GM12878 (cell line): ENCODE measurements at regions not wholly inside any gene's neighbourhood (a gene's known extent, or its start where the extent isn't known, plus 50 kb on each side); places are given as distances from the start of the nearest gene placed in this dataset.

ENCODE experiments used
- ATAC-seq: fragments of 200-7000 bp; cut with Tn5 transposase; 3 replicates; pipeline ENCODE4 v1.9.1; 2020; ENCODE audit warnings: mild to moderate bottlenecking, moderate library complexity
- BruUV-seq: library from RNA; stranded (reverse); fragments of 400-500 nt; replicated peaks from 2 replicates; lab custom pipeline; 2021; lab: Mats Ljungman, UMichigan
- CTCF ChIA-PET: fragments of 300-600 bp; sonication (Branson Sonifier 250); formaldehyde crosslinking; extraction: SDS; loops from one replicate; lab custom pipeline; 2021; ENCODE audit warnings: inconsistent platforms; lab: Yijun Ruan, JAX
- POLR2A ChIA-PET: fragments of 350-600 bp; formaldehyde crosslinking; extraction: SDS; loops from one replicate; lab custom pipeline; 2021; ENCODE audit warnings: inconsistent platforms; lab: Charles Lee
- RAD21 ChIA-PET: fragments of 300-600 bp; sonication (Branson Sonifier 250); formaldehyde crosslinking; loops from one replicate; lab custom pipeline; 2023; ENCODE audit warnings: antibody characterized with exemption; ENCODE audit not compliant: unreplicated experiment; lab: Charles Lee
- SMC1A ChIA-PET: fragments of 300-600 bp; sonication (Branson Sonifier 250); formaldehyde crosslinking; loops from one replicate; lab custom pipeline; 2023; ENCODE audit not compliant: unreplicated experiment, uncharacterized antibody; lab: Charles Lee
- DNase-seq: peaks from one replicate; pipeline ENCODE4 v3.0.0-alpha.2; 2011; ENCODE audit warnings: low read depth, low spot score
- FAIRE-seq: peaks from 3 replicates; lab custom pipeline; 2011; peaks lifted over from hg19 to GRCh38; lab: Jason Lieb, UNC
- H2AFZ ChIP-seq: 2 replicates; pipeline ENCODE4 v1.6.0; 2011; ENCODE audit warnings: low read depth, low read length, control low read depth; ENCODE audit not compliant: control insufficient read depth
- H3K27ac ChIP-seq: 2 replicates; pipeline ENCODE4 v1.5.1; 2011; ENCODE audit warnings: control low read depth; ENCODE audit not compliant: control insufficient read depth, insufficient read depth
- H3K27me3 ChIP-seq, 2 experiments: replicated peaks in 1 of 2; 2 replicates each; pipeline versions ENCODE4 v1.6.0 to v1.6.1; 2011; ENCODE audit warnings: low read length in 1 of 2; ENCODE audit not compliant: control insufficient read depth in 2 of 2, insufficient read depth in 2 of 2
- H3K36me3 ChIP-seq, 2 experiments: 2 replicates each; pipeline ENCODE4 v1.5.1; 2011; ENCODE audit warnings: low read length in 1 of 2; ENCODE audit not compliant: control insufficient read depth in 2 of 2, insufficient read depth in 2 of 2
- H3K4me1 ChIP-seq: 2 replicates; pipeline ENCODE4 v1.6.1; 2011; ENCODE audit warnings: mild to moderate bottlenecking, low read length, moderate library complexity, mixed read lengths; ENCODE audit not compliant: control insufficient read depth, insufficient read depth
- H3K4me2 ChIP-seq: 2 replicates; pipeline ENCODE4 v1.6.0; 2011; ENCODE audit warnings: control low read depth; ENCODE audit not compliant: control insufficient read depth, insufficient read depth
- H3K4me3 ChIP-seq: fragments of 200-600 bp; sonication (generic); 2 replicates; pipeline ENCODE4 v1.5.1; 2016
- H3K79me2 ChIP-seq: 2 replicates; pipeline ENCODE4 v1.6.0; 2011; ENCODE audit warnings: low read length; ENCODE audit not compliant: control insufficient read depth, insufficient read depth
- H3K9ac ChIP-seq: 2 replicates; pipeline ENCODE4 v1.8.0; 2011; ENCODE audit warnings: low read length, control low read depth, mixed read lengths; ENCODE audit not compliant: control insufficient read depth, insufficient read depth
- H3K9me3 ChIP-seq: replicated peaks from 3 replicates; pipeline ENCODE4 v1.5.1; 2011; ENCODE audit warnings: mild to moderate bottlenecking, low read length; ENCODE audit not compliant: control insufficient read depth, insufficient read depth
- H4K20me1 ChIP-seq: 2 replicates; pipeline ENCODE4 v1.6.0; 2011; ENCODE audit not compliant: control insufficient read depth, insufficient read depth
- ETV6 ChIP-seq, 2 experiments: fragments of 450-650 bp in 1 of 2; IDR thresholded peaks in 1 of 2; conservative IDR thresholded peaks in 1 of 2; 2 replicates each; pipeline ENCODE4 v1.6.1; 2014; ENCODE audit warnings: antibody characterized with exemption in 1 of 2, borderline replicate concordance in 1 of 2, low read depth in 1 of 2, mild to moderate bottlenecking in 1 of 2, moderate library complexity in 1 of 2
- HCFC1 ChIP-seq: fragments of 150-350 bp; IDR thresholded peaks from 2 replicates; pipeline ENCODE4 v1.6.1; 2014; ENCODE audit warnings: low read length
- NFXL1 ChIP-seq: fragments of 450-650 bp; IDR thresholded peaks from 2 replicates; pipeline ENCODE4 v1.6.1; 2017; ENCODE audit warnings: antibody characterized with exemption, mild to moderate bottlenecking, borderline replicate concordance
- NFYB ChIP-seq: IDR thresholded peaks from 2 replicates; pipeline ENCODE4 v1.6.1; 2011; ENCODE audit warnings: low read depth, mild to moderate bottlenecking, low read length, improper control_type of control experiment, moderate library complexity; ENCODE audit not compliant: insufficient read depth
- ZNF384 ChIP-seq: IDR thresholded peaks from 2 replicates; pipeline ENCODE4 v1.6.1; 2012; ENCODE audit warnings: low read depth, mild to moderate bottlenecking, low read length, improper control_type of control experiment, borderline replicate concordance
- ZNF622 ChIP-seq: fragments of 450-650 bp; IDR thresholded peaks from 2 replicates; pipeline ENCODE4 v1.6.1; 2017; ENCODE audit warnings: mild to moderate bottlenecking, inconsistent platforms
- WGBS: methylation state at CpG from one replicate; pipeline ENCODE4 v1.1.6; 2016; ENCODE audit warnings: low lambda C conversion rate; ENCODE audit not compliant: insufficient replicate concordance, insufficient coverage; ENCODE audit errors: missing lambda C conversion rate; 5-methylcytosine and 5-hydroxymethylcytosine counted together
- in situ Hi-C: fragments of 300-500 bp; cut with MboI; formaldehyde crosslinking; loops from 9 replicates; pipeline ENCODE4 v1.14.3; 2018; ENCODE audit warnings: mixed read lengths
- intact Hi-C: fragments of 100-400 bp; cut with micrococcal nuclease; formaldehyde crosslinking; loops from one replicate; pipeline ENCODE4 v1.14.2; 2022; ENCODE audit not compliant: unreplicated experiment

DNA sequence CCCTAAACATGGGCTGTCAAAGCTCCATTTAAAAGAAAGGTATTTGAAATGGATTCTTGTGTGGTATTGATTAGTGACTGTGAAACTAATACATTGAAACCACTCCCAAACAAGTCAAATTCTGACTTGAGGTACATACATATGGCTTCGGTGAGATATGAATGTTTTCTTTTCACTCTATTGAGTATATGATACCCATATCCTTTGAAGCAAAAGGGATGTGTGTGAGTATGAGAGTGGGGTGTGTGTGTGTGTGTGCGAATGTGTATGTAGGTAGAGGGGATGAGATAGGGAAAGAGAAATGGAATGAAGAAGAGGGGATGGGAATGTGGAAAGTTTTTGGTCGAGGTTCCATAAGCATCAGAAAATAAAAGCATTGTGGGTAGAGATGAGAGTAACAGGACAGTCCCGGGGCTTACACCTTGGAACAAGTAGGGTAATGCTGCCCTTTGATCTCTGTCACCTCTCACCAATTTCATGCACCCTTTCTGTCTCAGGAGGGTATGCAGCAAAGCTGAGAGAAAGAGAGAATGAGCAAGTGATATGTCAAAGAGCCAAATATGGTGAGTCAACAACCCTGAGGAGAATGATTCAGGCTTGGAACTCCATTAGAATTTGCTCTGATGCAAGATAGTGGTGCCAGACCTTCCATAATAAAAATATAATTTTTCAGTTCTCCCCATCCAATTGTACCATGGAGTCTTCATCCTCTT lies 64.0 kb upstream of the ZEB2 start:
- Histone ChIP-seq H3K36me3 (no peaks in the 10 kb centered on the region), H3K79me2 (no peaks in the 10 kb centered on the region), H3K27ac (no peak overlapping the region), H3K9me3 (no peaks in the 10 kb centered on the region), H3K4me3 (no peak overlapping the region), H2AFZ (no peak overlapping the region), H3K9ac (no peak overlapping the region), H3K4me2 (no peak overlapping the region), H3K4me1 (no peaks in the 10 kb centered on the region), H4K20me1 (no peaks in the 10 kb centered on the region), H3K27me3 (peaks cover 2 to 6% of the 10 kb centered on the region in 2 experiments)
- ChIA-PET RAD21 (no interaction called here), POLR2A (no interaction called here), SMC1A (no interaction called here), CTCF (no interaction called here)
- no peak for DNase-seq
- TF ChIP-seq ETV6 (conservative IDR thresholded peaks at IDR 0.05 in 1 of 2, IDR thresholded peaks at IDR 0.05 in 1 of 2; ENCODE audit: borderline replicate concordance in 1 of 2, low read depth in 1 of 2) (no peak), ZNF384 (no peak), ZNF622 (no peak), NFXL1 (no peak), NFYB (no peak)
- no peak for FAIRE-seq
- no peak for ATAC-seq
- intact Hi-C loops, result no loop called here
- in situ Hi-C loops, result no loop called here
- 20% methylated on average over 4 of the region's 4 CpGs for WGBS
- no TSS peak for BruUV-seq

DNA sequence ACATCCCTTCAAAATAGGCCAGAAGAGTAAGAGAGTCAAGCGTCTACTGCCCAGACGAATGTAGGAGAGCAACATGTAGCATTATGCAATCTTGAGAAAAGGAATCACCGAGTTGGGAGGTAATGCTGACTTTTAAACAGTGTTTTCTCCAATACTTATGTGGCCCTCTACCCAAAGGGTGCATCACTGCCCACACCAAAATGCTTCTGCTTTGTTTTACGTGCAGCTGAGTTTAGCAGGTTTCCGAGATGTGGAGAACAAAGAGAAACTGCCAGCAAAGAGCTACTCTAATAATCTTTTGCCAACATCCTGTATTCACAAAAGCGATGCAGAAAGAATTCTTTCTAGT lies 63.4 kb upstream of the ZEB2 start:
- whole genome bisulfite sequencing, result 33% methylated on average over 6 of the region's 6 CpGs
- H3K4me3 ChIP-seq, result no peak overlapping the region
- H3K9me3 ChIP-seq, result no peaks in the 10 kb centered on the region
- H4K20me1 ChIP-seq, result no peaks in the 10 kb centered on the region
- FAIRE-seq (no peak), DNase-seq (no peak)
- CTCF ChIA-PET, result no interaction called here
- no peak overlapping the region for H3K27ac ChIP-seq
- no peak overlapping the region for H3K9ac ChIP-seq
- POLR2A ChIA-PET, result no interaction called here
- no peak for TF ChIP-seq HCFC1
- TF ChIP-seq, all 136 proteins: peak for 0
- Histone ChIP-seq H3K4me2 (no peak overlapping the region), H3K27me3 (peaks cover 2 to 6% of the 10 kb centered on the region in 2 experiments), H3K36me3 (no peaks in the 10 kb centered on the region), H3K79me2 (no peaks in the 10 kb centered on the region), H3K4me1 (no peaks in the 10 kb centered on the region), H2AFZ (no peak overlapping the region)
- in situ Hi-C loops, result no loop called here
- no peak for ATAC-seq
- intact Hi-C loops, result no loop called here
- ChIA-PET RAD21 (no interaction called here), SMC1A (no interaction called here)
- BruUV-seq, result no TSS peak
